ENCODE measurements at regions not wholly inside any gene's neighbourhood (a gene's known extent, or its start where the extent isn't known, plus 50 kb on each side); places are given as distances from the start of the nearest gene placed in this dataset.

DNA sequence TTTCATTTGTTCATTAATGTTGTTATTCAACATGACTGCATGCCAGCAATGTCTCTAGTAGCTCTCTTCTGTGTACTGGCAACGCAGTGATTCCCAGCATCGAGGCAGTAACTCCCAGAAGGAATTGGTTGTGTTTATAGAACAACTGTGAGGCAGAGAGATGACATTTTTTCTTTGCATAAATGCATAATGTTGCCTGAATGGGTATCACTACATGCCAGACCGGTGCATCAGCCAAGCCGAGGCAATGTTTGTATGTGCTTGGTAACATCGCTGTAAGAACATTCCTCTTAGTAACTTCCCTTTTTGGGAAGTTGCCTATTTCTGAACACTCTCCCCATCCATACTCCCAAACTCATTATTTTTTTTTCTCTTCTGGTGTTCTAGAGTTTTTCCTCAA lies 182.9 kb downstream of the HTR7 start:
- no peaks in the 10 kb centered on the region for H3K9me3 ChIP-seq (ENCODE audit: control insufficient read depth, low read length)
- no peaks in the 10 kb centered on the region for H3K4me1 ChIP-seq (ENCODE audit: control insufficient read depth, insufficient read depth, low read length, poor library complexity, severe bottlenecking)
- 81 to 92% methylated on average over 5 of the region's 5 CpGs for WGBS, 2 experiments (ENCODE audit: insufficient coverage in 2 of 2)
- no peak overlapping the region for H3K4me3 ChIP-seq (ENCODE audit: extremely low read depth, insufficient read depth, low read length, poor library complexity, severe bottlenecking)
- H3K27ac ChIP-seq (ENCODE audit: low read depth, low read length, severe bottlenecking) = no peak overlapping the region
- no peaks in the 10 kb centered on the region for H3K36me3 ChIP-seq (ENCODE audit: control insufficient read depth, insufficient read depth, low read length)

DNA sequence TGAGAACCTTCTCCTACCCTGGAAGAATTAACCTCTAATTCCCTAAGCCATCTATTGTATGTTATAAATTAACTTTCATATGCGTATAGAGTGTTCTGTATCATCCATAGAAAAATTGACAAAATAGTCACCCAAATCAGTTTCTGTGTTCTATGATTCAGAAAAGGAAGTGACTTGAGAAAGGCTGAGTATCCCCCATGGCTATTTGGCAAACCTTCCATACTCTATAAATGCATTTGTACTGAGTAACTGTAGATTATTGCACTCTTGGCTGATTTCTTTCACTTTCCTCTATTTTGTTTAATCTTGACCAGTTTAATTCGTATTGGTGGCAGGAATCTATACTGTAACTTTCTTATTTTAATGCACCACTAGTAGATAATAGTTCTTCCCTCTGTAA lies 182.2 kb downstream of the HTR7 start:
- no peaks in the 10 kb centered on the region for H3K9me3 ChIP-seq (ENCODE audit: control insufficient read depth, low read length)
- H3K27ac ChIP-seq (ENCODE audit: low read depth, low read length, severe bottlenecking) = no peak overlapping the region
- H3K4me1 ChIP-seq (ENCODE audit: control insufficient read depth, insufficient read depth, low read length, poor library complexity, severe bottlenecking) = no peaks in the 10 kb centered on the region
- WGBS, 2 experiments (ENCODE audit: insufficient coverage in 2 of 2) = no CpG with 5 or more reads among the region's 2 CpGs
- H3K4me3 ChIP-seq (ENCODE audit: extremely low read depth, insufficient read depth, low read length, poor library complexity, severe bottlenecking) = no peak overlapping the region
- no peaks in the 10 kb centered on the region for H3K36me3 ChIP-seq (ENCODE audit: control insufficient read depth, insufficient read depth, low read length)

All from mesodermal cell (in vitro differentiated cells).